PFSK-1 (cell line): ENCODE measurements at regions not wholly inside any gene's neighbourhood (a gene's known extent, or its start where the extent isn't known, plus 50 kb on each side); places are given as distances from the start of the nearest gene placed in this dataset.

ENCODE experiments used
- FOXP2 ChIP-seq: optimal IDR thresholded peaks from 2 replicates; pipeline ENCODE3; 2011; ENCODE audit warnings: borderline replicate concordance, control low read depth, inconsistent platforms; ENCODE audit not compliant: insufficient read depth; ENCODE audit errors: extremely low read length, extremely low read depth
- POLR2AphosphoS5 ChIP-seq: IDR thresholded peaks from 2 replicates; pipeline ENCODE4 v1.6.1; 2012; ENCODE audit warnings: low read depth, mild to moderate bottlenecking, control low read depth, low read length, moderate library complexity
- SIN3A ChIP-seq: IDR thresholded peaks from 2 replicates; pipeline ENCODE4 v1.6.1; 2012; ENCODE audit warnings: mild to moderate bottlenecking, low read length, moderate library complexity, borderline replicate concordance; ENCODE audit not compliant: insufficient read depth
- TAF1 ChIP-seq: IDR thresholded peaks from 2 replicates; pipeline ENCODE4 v1.6.1; 2012; ENCODE audit warnings: low read length, control low read depth, borderline replicate concordance; ENCODE audit not compliant: insufficient read depth
- TF ChIP-seq, protein P1 (sequence below), 2 experiments: IDR thresholded peaks; 2 replicates each; pipeline versions ENCODE4 v1.6.1 to v1.8.0; 2011 to 2012; ENCODE audit warnings: low read depth in 2 of 2, low read length in 2 of 2, control low read depth in 1 of 2, inconsistent platforms in 1 of 2, mild to moderate bottlenecking in 1 of 2, moderate library complexity in 1 of 2; ENCODE audit not compliant: insufficient read depth in 1 of 2

GRCh38 chr11:130979386-130979972, 63.2 kb upstream of the SNX19 start:
- TF ChIP-seq, protein P1, sequence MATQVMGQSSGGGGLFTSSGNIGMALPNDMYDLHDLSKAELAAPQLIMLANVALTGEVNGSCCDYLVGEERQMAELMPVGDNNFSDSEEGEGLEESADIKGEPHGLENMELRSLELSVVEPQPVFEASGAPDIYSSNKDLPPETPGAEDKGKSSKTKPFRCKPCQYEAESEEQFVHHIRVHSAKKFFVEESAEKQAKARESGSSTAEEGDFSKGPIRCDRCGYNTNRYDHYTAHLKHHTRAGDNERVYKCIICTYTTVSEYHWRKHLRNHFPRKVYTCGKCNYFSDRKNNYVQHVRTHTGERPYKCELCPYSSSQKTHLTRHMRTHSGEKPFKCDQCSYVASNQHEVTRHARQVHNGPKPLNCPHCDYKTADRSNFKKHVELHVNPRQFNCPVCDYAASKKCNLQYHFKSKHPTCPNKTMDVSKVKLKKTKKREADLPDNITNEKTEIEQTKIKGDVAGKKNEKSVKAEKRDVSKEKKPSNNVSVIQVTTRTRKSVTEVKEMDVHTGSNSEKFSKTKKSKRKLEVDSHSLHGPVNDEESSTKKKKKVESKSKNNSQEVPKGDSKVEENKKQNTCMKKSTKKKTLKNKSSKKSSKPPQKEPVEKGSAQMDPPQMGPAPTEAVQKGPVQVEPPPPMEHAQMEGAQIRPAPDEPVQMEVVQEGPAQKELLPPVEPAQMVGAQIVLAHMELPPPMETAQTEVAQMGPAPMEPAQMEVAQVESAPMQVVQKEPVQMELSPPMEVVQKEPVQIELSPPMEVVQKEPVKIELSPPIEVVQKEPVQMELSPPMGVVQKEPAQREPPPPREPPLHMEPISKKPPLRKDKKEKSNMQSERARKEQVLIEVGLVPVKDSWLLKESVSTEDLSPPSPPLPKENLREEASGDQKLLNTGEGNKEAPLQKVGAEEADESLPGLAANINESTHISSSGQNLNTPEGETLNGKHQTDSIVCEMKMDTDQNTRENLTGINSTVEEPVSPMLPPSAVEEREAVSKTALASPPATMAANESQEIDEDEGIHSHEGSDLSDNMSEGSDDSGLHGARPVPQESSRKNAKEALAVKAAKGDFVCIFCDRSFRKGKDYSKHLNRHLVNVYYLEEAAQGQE (IDR thresholded peaks at IDR 0.05; ENCODE audit: insufficient read depth in 1 of 2, low read depth in 2 of 2, low read length in 2 of 2): no peak
- TF ChIP-seq FOXP2 (no peak), TAF1 (no peak), SIN3A (no peak), POLR2AphosphoS5 (no peak)

DNA sequence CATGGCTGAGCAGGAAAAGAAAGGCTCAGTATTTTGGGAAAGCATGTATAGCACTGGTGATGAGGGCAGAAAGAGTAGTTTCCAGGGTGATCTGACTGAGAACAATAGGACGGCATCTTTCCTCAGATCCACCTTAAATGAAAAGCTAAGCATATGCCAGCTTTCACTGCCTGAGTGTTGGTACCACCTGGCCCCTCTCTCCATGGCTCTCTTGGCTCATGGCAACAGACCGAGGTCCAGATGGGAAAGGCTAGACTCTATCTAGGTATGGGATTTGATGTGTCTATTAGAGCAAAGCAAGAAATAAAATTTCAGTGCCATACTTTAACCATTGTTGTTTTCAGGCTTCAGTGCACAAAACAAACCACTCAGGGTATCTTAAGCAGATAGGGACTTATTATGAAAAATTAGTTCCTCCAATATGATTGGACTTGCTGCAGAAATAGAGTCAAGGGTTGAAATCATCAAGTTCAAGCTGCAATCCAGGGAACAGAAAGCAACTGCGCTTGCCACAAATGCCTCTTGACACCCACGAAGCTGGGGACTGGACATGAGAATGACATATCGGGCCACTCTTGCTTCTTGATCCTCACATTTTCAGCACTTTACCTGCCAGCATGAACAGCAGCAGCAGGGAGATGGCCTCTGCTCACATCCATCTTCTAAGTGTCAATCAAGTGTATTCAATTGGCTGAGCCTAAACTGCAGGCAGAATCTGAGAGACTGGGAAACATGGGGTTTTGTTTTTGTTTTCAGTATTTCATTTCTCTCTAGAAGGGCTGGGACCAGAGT, 64.0 kb upstream of the SNX19 start:
- TF ChIP-seq SIN3A (no peak), FOXP2 (no peak), POLR2AphosphoS5 (no peak), TAF1 (no peak)
- TF ChIP-seq, protein P1 (IDR thresholded peaks at IDR 0.05; ENCODE audit: insufficient read depth in 1 of 2, low read depth in 2 of 2, low read length in 2 of 2): no peak

DNA sequence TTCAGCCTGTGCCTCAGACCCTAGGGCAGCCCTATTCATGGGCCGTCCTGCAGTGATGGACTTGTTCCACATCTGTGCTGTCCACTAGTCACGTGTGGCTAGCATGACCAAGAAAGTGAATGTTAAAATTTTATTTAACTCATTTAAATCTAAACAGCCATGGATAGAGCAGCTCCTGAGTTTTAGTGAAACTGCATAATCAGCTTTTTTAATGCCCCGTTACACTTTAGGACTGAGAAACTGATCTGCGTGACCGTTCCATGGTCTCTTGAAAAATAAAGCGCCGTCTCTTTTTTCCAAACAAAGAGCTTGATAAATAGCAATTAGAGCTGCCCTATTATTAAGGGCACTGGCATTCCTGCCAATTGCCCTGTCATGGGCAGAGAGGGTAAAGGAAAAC, 76.5 kb upstream of the SNX19 start:
- TF ChIP-seq, protein P1 (IDR thresholded peaks at IDR 0.05; ENCODE audit: insufficient read depth in 1 of 2, low read depth in 2 of 2, low read length in 2 of 2): no peak
- no peak for TF ChIP-seq TAF1
- no peak for TF ChIP-seq POLR2AphosphoS5
- no peak for TF ChIP-seq FOXP2

DNA sequence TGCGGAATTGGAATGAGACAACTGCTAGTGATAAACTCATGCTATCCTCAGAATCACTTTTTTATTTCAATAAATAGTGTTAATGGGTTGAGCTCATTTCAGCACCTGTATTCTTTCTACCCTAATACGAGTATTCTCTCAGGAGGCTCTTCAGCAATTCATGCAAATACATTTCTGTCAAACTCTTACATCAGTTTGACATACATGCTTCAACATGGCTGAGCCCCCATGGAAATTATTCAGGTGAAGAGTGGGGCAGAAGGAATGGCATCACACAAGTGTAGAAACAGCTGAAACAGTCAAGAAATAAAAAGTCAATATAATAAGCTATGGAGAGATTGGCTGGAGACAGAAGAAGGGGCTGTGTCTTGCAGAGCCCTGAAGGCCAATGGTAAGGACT, 77.8 kb upstream of the SNX19 start:
- TF ChIP-seq FOXP2 (no peak), SIN3A (no peak), POLR2AphosphoS5 (no peak), TAF1 (no peak)
- TF ChIP-seq, protein P1 (IDR thresholded peaks at IDR 0.05; ENCODE audit: insufficient read depth in 1 of 2, low read depth in 2 of 2, low read length in 2 of 2): no peak
